NOMO-1 (cell line): ENCODE measurements at regions not wholly inside any gene's neighbourhood (a gene's known extent, or its start where the extent isn't known, plus 50 kb on each side); places are given as distances from the start of the nearest gene placed in this dataset.
A peak's percentile ranks its signal among the peaks of the same experiment; 100 is the strongest.

Source experiments
- DNase-seq, 2 experiments: peaks; one replicate each; lab custom pipeline; 2025; ENCODE audit not compliant: unreplicated experiment in 2 of 2; lab: John Stamatoyannopoulos, UW

GRCh38 chrX:102067966-102068723 lies 57.3 kb upstream of the TCEAL2 start:
- DNase-seq: peak in 1 of 2 experiments; percentile 3

GRCh38 chrX:102063445-102064074 lies 61.9 kb upstream of the TCEAL2 start:
- DNase-seq: no peak

- no peak for DNase-seq
These were observed 81.0 kb upstream of the TCEAL2 start for GRCh38 chrX:102044496-102044895.

DNA sequence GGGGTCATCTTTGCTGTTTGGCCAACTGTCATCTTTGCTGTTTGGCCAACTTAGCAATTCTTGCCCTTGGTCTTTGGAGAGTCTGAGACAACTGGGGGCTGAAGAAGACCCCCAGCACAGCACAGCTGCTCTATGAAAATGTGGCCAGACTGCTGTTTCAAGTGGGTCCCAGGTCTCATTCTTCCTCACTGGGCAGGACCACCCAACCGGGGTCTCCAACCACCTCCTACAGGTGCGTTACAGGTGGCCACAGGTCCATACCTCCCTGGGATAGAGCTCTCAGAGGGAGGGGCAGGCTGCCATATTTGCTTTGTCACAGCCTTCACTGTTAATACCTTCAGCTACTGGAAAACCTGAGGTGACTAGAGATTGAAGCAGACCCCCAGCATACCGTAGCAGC lies 82.1 kb upstream of the TCEAL2 start:
- no peak for DNase-seq

DNA sequence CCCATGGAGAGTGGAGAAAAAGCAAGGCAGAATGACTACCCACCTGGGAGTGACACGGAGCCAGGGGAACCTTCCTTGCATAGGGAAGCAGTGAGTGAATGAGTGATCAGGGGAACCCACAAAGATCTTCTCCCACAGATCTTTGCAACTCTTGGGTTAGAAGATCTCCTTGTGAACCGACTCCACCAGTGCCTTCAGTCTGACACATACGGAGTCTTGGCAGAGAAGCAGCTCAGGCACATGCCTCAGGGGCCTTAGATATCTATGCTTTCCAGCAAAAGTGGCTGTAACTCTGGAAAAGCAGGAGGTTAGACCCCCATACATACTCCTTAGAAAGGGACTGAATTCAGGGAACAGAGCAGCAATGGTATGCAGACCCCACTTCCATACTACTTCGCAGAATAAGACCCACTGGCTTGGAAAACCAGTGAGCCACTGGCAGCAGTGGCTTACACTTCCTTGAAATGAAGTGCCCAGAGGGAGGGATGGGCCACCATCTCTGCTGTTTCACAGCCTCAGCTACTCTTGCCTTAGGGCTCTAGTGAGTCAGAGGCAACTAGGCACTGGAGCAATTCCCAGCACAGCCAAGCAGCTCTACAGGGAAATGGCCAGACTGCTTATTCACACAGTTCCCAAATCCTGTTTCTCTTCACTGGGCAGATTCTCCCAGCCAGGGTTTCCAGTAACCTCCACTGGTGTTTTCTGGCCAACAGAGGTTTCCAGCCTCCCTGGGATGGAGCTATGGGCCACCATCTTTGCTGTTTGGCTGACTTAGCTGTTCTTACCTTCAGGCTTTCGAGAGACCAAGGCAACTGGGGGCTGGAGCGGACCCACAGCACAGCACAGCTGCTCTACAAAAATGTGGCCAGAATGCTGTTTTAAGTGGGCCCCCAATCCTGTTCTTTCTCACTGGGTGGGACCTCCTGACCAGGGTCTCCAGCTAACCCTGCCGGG lies 82.8 kb upstream of the TCEAL2 start:
- no peak for DNase-seq

DNA sequence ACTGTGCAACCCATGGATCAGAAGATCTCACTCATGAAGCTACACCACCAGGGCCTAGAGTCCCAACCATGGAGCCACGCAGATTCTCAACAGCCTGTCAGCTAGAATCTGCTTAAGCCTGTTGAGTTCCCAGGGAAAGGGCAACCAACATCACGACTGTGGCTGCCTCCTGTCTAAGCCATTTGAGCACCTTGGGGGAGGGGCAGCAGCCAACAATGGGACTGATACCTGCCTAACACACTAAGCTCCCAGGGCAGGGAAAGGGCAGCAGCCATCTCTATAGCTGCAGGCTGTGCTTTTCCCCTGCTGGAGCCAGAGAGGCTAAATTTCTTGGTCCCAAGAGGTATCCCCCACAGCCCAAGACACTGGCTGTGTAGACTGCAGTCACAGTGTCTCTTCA lies 96.5 kb upstream of the TCEAL2 start:
- no peak for DNase-seq

DNA sequence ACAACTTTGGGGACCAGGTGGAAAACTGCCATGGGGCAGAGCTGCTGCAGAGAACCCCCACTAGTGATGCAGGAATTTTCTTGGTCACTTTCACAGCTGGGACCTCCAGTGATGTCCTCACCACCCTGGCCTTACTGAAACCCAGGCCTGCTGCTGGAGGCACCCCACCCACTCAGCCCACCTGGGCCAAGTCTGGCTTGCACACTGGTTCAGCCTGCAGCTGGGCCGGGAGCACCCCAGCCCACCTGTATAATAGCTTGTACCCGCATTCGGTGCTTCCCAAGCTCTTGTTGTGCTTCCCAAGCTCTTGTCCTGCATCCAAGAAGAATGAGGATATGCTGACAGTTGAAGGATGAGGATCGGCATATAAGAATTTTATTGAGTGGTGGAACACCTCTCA lies 86.4 kb upstream of the ZMAT1 start:
- no peak for DNase-seq

- DNase-seq: no peak
These were observed 77.1 kb upstream of the ZMAT1 start for GRCh38 chrX:102008901-102009300.

GRCh38 chrX:101999644-102000539 lies 68.1 kb upstream of the ZMAT1 start:
- no peak for DNase-seq

DNA sequence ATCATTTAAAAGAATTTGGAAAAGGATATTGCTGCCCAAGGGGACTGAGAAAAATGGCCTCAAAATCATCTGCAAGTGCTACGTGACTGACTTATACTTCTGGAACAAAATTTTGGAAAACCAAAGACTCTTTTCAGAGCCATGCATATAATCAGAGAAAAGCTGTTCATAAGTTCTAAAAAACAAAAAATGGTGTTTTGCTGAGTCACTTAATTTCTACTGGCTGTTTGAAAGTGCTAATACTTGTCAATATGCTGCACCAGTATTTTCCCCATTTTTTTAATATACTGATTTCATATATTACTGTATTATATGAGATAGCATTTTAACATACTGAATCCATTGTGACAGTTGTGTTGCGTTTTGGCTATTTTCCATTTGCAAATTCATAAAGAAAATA lies 61.5 kb upstream of the ZMAT1 start:
- no peak for DNase-seq

DNA sequence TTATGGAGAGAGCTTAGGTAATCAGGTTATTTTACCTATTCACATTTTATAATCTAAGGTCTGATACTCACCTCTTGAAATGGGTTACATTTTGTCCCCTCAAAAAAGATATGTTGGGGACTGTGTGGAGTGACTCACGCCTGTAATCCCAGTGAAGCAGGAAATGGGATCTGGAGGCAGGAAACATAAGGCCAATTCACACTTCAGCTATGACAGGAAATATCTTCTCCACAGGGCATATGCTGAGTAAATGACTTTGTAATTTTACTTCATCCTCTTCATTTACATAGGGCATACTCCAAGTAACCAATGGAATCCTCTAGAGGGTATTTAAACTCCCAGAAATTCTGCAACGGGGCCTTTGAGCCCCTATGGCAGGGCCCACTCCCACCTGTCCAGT lies 54.8 kb upstream of the ZMAT1 start:
- no peak for DNase-seq
